GM18505 (cell line): ENCODE measurements at regions not wholly inside any gene's neighbourhood (a gene's known extent, or its start where the extent isn't known, plus 50 kb on each side); places are given as distances from the start of the nearest gene placed in this dataset.
"Not testable (repeated sequence)": the region's sequence is repeated elsewhere in the genome, so short reads cannot be mapped to it uniquely, and the experiment has no call there.

ENCODE experiments used
- ATAC-seq: cut with Tn5 transposase; IDR thresholded peaks from one replicate; pipeline ENCODE4 v1.9.1; 2021; ENCODE audit not compliant: unreplicated experiment
- POLR2A ChIP-seq: IDR thresholded peaks from 4 replicates; pipeline ENCODE4 v1.6.1; 2011; ENCODE audit warnings: borderline replicate concordance; ENCODE audit not compliant: insufficient read depth, insufficient read length; ENCODE audit errors: extremely low read depth

- no peak for ATAC-seq
Measured at GRCh38 chr15:55074431-55074830, 122.3 kb downstream of the RSL24D1 start.

GRCh38 chr15:55063970-55064369, 132.8 kb downstream of the RSL24D1 start:
- not testable (repeated sequence) for ATAC-seq

More at GRCh38 chr15:55074431-55074830, 122.3 kb downstream of the RSL24D1 start:
- no peak for TF ChIP-seq POLR2A

- ATAC-seq = no peak
- no peak for TF ChIP-seq POLR2A
Measured at GRCh38 chr15:55060836-55061235, 135.9 kb downstream of the RSL24D1 start.

- TF ChIP-seq POLR2A = no peak
- ATAC-seq = no peak
Measured at GRCh38 chr15:55056500-55056899, 140.2 kb downstream of the RSL24D1 start.

- no peak for TF ChIP-seq POLR2A
Measured at GRCh38 chr15:55044162-55044561, 152.6 kb downstream of the RSL24D1 start.

GRCh38 chr15:55037071-55037470, 159.7 kb downstream of the RSL24D1 start:
- ATAC-seq = no peak
- TF ChIP-seq POLR2A = no peak

More at GRCh38 chr15:55044162-55044561, 152.6 kb downstream of the RSL24D1 start:
- ATAC-seq = no peak

DNA sequence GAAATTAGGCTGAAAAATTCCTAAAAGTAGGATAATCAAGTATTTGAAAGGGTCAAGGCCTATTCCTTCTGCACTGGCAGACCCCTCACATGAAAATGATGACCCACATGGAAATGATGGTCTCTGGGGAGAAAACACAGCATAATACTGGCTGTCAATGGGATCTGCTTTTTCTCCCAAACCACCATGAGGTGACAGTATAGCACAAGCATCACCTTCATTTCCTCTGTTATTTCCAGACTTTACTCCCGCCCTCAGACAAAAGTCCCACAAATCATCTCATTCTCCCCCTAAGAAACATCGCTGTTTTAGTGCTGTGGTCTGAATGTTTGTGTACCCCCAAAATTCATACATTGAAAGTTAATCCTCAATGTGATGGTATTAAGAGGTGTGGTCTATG, 161.0 kb downstream of the RSL24D1 start:
- ATAC-seq = no peak
- TF ChIP-seq POLR2A = no peak

- TF ChIP-seq POLR2A = no peak
- ATAC-seq = no peak
Measured at GRCh38 chr15:55033574-55033973, 163.2 kb downstream of the RSL24D1 start.

- ATAC-seq = no peak
- no peak for TF ChIP-seq POLR2A
Measured at GRCh38 chr15:55031727-55032126, 165.0 kb downstream of the RSL24D1 start.

GRCh38 chr15:55026381-55026780, 170.4 kb downstream of the RSL24D1 start:
- no peak for ATAC-seq
- no peak for TF ChIP-seq POLR2A

- no peak for TF ChIP-seq POLR2A
- ATAC-seq = no peak
Measured at GRCh38 chr15:55017635-55018034, 179.1 kb downstream of the RSL24D1 start.

DNA sequence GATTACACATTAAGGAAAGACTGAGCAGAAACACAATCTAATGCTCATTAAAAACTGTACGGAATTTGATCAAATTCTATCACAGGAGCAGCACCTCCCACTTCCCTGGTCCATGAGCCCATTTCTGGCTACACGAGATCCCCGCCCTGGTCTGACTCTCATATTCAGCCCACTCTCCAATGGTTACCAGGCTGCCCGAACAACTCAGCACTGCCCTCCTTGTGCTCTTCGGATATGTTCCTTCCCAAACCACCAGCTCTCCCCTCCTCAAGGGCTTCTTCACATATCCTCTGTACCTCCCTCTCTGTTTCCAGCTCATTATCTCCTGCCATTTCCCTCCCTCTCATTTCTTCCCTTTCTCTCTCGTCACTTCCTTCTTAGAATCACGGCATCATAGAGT, 180.5 kb downstream of the RSL24D1 start:
- TF ChIP-seq POLR2A = no peak
- no peak for ATAC-seq

- ATAC-seq = no peak
- TF ChIP-seq POLR2A = no peak
Measured at GRCh38 chr15:55015093-55015445, 181.7 kb downstream of the RSL24D1 start.

GRCh38 chr15:55014391-55015092, 182.2 kb downstream of the RSL24D1 start:
- no peak for ATAC-seq
- TF ChIP-seq POLR2A = no peak

GRCh38 chr15:55008421-55008820, 188.3 kb downstream of the RSL24D1 start:
- ATAC-seq = no peak
- TF ChIP-seq POLR2A = no peak

DNA sequence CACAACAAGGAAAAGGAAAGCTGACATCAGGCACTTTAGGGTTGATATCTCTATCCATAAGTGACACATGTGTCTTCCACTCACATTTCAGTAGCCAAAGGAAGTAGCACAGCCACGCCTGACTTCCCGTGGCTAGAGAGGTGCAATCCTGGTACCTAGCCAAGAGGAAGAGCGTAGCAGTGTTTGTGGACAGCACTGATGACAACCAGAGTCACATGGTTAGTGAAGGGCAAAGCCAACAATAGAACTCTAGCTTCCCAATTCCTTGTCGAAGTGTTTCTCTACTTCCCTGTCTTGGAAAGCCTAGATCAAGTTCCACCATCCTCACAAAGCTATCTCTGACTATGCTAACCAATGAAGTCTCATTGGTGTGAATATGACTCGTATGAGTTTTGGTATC, 189.2 kb downstream of the RSL24D1 start:
- TF ChIP-seq POLR2A = no peak
- no peak for ATAC-seq

- TF ChIP-seq POLR2A = no peak
- no peak for ATAC-seq
Measured at GRCh38 chr15:55005679-55006078, 191.1 kb downstream of the RSL24D1 start.
